T-cell (primary cell): ENCODE measurements at regions not wholly inside any gene's neighbourhood (a gene's known extent, or its start where the extent isn't known, plus 50 kb on each side); places are given as distances from the start of the nearest gene placed in this dataset.

Experiments
- ATAC-seq, 4 experiments: fragments of 200-7000 bp in 3 of 4; fragments of 150-1000 bp in 1 of 4; cut with Tn5 transposase; replicated peaks in 1 of 4; 1 replicate in 3 of 4; 2 replicates in 1 of 4; pipeline ENCODE4 v1.10.0; 2021; ENCODE audit warnings: moderate library complexity in 3 of 4, mild to moderate bottlenecking in 2 of 4, moderate number of reproducible peaks in 1 of 4
- CTCF ChIA-PET, 2 donors: fragments of 300-600 bp; sonication (Branson Sonifier 250); formaldehyde crosslinking; loops; one replicate each; lab custom pipeline; 2022; ENCODE audit warnings: antibody characterized with exemption in 2 of 2; lab: Charles Lee
- POLR2A ChIA-PET, 2 donors: fragments of 300-600 bp; sonication (Branson Sonifier 250); formaldehyde crosslinking; loops; one replicate each; lab custom pipeline; 2022; ENCODE audit warnings: antibody characterized with exemption in 2 of 2; lab: Charles Lee
- DNase-seq, 35 experiments: peaks; one replicate each; pipeline versions ENCODE4 v3.0.0 to v3.0.0-alpha.2; 2013 to 2023
- H3K27ac ChIP-seq: one replicate; pipeline ENCODE4 v1.5.1; 2013; ENCODE audit warnings: low read length
- H3K27me3 ChIP-seq, 2 experiments: replicated peaks in 1 of 2; 1 replicate in 1 of 2; 2 replicates in 1 of 2; pipeline versions ENCODE4 v1.6.1 to v1.7.0; 2013; ENCODE audit warnings: low read length in 1 of 2, mixed read lengths in 1 of 2; ENCODE audit not compliant: control insufficient read depth in 2 of 2, insufficient read depth in 2 of 2; ENCODE audit errors: extremely low read depth in 1 of 2
- H3K36me3 ChIP-seq, 2 donors: 1 replicate in 1 of 2; 2 replicates in 1 of 2; pipeline versions ENCODE4 v1.6.1 to v1.7.0; 2013; ENCODE audit warnings: low read length in 1 of 2; ENCODE audit not compliant: control insufficient read depth in 2 of 2, insufficient read depth in 1 of 2; ENCODE audit errors: extremely low read depth in 1 of 2
- H3K4me1 ChIP-seq, 2 experiments: 1 replicate in 1 of 2; 2 replicates in 1 of 2; pipeline versions ENCODE4 v1.6.1 to v1.7.0; 2013; ENCODE audit warnings: low read length in 2 of 2, mixed read lengths in 1 of 2; ENCODE audit not compliant: insufficient read depth in 2 of 2, control insufficient read depth in 1 of 2; ENCODE audit errors: extremely low read depth in 1 of 2
- H3K4me3 ChIP-seq, 2 donors: 1 replicate in 1 of 2; 2 replicates in 1 of 2; pipeline versions ENCODE4 v1.5.1 to v1.7.0; 2013; ENCODE audit warnings: mild to moderate bottlenecking in 2 of 2, low read length in 1 of 2, moderate library complexity in 1 of 2; ENCODE audit not compliant: control insufficient read depth in 1 of 2; ENCODE audit errors: extremely low read depth in 1 of 2
- H3K9me3 ChIP-seq: 2 replicates; pipeline ENCODE4 v1.7.0; 2013
- H3K27ac Mint-ChIP-seq, 2 donors: one replicate each; pipeline ENCODE4 v1.8.0; 2020 to 2021; ENCODE audit warnings: mild to moderate bottlenecking in 2 of 2, mixed read lengths in 2 of 2
- H3K27me3 Mint-ChIP-seq, 2 donors: one replicate each; pipeline ENCODE4 v1.8.0; 2021 to 2022; ENCODE audit warnings: mixed read lengths in 2 of 2
- H3K36me3 Mint-ChIP-seq: one replicate; pipeline ENCODE4 v1.8.0; 2021; ENCODE audit warnings: mixed read lengths
- H3K4me1 Mint-ChIP-seq, 3 donors: one replicate each; pipeline ENCODE4 v1.8.0; 2020 to 2022; ENCODE audit warnings: mixed read lengths in 3 of 3, mild to moderate bottlenecking in 1 of 3
- H3K4me3 Mint-ChIP-seq, 3 donors: one replicate each; pipeline ENCODE4 v1.8.0; 2020 to 2022; ENCODE audit warnings: mild to moderate bottlenecking in 3 of 3, mixed read lengths in 3 of 3, moderate library complexity in 3 of 3
- H3K9me3 Mint-ChIP-seq, 3 donors: one replicate each; pipeline ENCODE4 v1.8.0; 2020 to 2022; ENCODE audit warnings: mixed read lengths in 3 of 3
- WGBS: methylation state at CpG from one replicate; pipeline ENCODE4 v1.1.5; 2013; ENCODE audit warnings: missing lambda C conversion rate; ENCODE audit not compliant: insufficient coverage; 5-methylcytosine and 5-hydroxymethylcytosine counted together

DNA sequence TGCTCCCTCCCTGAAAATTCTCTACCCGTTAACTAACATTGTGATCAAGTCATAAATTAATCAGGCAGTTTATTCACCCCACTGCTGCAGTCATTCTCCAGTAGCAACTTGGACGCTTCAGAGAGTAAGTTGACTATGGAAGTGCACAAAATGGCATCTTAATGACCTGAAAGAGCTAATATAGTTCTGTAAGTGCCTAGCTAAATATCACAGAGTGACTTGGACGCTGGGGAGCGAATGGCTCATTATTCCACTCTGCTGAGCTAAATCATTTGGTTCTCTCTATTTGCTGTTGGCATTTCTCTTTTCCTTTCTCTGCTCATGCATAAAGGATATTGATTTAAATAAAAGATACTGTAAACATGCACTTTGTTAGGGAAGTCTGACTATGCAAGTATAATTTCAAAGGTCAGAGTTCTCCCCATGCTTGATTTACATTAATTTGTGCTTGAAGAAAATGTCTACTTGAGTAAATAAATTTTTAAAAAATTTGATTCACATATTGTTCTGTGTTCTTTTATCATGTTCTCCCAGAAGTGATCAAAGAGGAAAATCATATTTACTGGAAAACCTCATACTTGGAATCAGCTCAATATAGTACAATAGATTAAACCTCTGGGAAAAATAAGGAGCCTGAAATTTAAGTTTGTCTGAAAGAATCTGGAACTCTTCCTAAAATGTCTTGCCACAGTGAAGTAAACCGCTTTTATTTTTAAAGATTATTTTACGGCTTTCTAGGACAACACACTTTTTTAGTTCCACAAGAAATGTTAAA, 169.5 kb upstream of the HAPLN1 start:
- no CpG with 5 or more reads among the region's 6 CpGs for WGBS
- Histone ChIP-seq H3K4me3 (no peak overlapping the region), H3K9me3 (no peaks in the 10 kb centered on the region), H3K36me3 (no peaks in the 10 kb centered on the region), H3K27ac (no peak overlapping the region), H3K27me3 (no peaks in the 10 kb centered on the region), H3K4me1 (no peaks in the 10 kb centered on the region)
- ChIA-PET POLR2A (no interaction called here), CTCF (no interaction called here)
- Mint-ChIP-seq H3K9me3 (peaks cover 0 to under 1% (median 0%) of the 10 kb centered on the region in 3 donors), H3K4me1 (no peaks in the 10 kb centered on the region), H3K27ac (no peak overlapping the region), H3K36me3 (no peaks in the 10 kb centered on the region), H3K27me3 (no peaks in the 10 kb centered on the region), H3K4me3 (no peak overlapping the region)
- ATAC-seq (no peak), DNase-seq (no peak)

- Histone ChIP-seq H3K4me3 (no peak overlapping the region), H3K9me3 (no peaks in the 10 kb centered on the region), H3K27ac (no peak overlapping the region), H3K27me3 (no peaks in the 10 kb centered on the region), H3K36me3 (no peaks in the 10 kb centered on the region), H3K4me1 (no peaks in the 10 kb centered on the region)
- no peak overlapping the region for H3K4me3 Mint-ChIP-seq
- ChIA-PET POLR2A (interaction anchor here in 1 of 2 donors (0.6 kb wide), 1 partner anchor 1691 kb away, joined by 3 read pairs; no protein-coding TSS in a partner anchor), CTCF (no interaction called here)
- WGBS, result 96% methylated on average over 3 of the region's 8 CpGs
- H3K27ac Mint-ChIP-seq, result no peak overlapping the region
- peaks cover 0 to 1% (median 0%) of the 10 kb centered on the region in 3 donors for H3K9me3 Mint-ChIP-seq
- no peaks in the 10 kb centered on the region for H3K4me1 Mint-ChIP-seq
- no peaks in the 10 kb centered on the region for H3K27me3 Mint-ChIP-seq
- ATAC-seq (no peak), DNase-seq (no peak)
- H3K36me3 Mint-ChIP-seq, result no peaks in the 10 kb centered on the region
These were observed 157.5 kb upstream of the HAPLN1 start for GRCh38 chr5:83877911-83878706.

GRCh38 chr5:83871533-83872395, 151.1 kb upstream of the HAPLN1 start:
- 63% methylated on average over 3 of the region's 6 CpGs for WGBS
- POLR2A ChIA-PET, result no interaction called here
- no peaks in the 10 kb centered on the region for H3K36me3 Mint-ChIP-seq

DNA sequence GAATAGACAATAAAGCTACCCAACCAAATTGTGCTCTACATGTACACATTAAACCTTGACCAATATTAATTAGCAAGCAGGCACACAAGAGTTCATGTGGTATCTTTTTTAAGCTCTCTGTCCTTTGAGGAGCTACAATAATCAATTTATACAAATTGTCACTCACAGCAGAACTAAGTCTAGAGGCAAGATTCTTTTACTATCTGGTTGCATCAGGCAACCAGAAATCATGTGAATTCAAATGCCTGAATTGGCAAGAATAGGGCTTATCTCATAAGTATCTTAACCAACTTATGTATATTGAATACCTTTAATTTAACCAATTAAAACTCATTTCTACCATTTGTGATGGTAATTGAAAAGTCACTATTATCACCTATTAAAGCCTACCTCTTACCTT, 145.5 kb upstream of the HAPLN1 start:
- Histone ChIP-seq H3K36me3 (no peaks in the 10 kb centered on the region), H3K4me1 (no peaks in the 10 kb centered on the region), H3K9me3 (no peaks in the 10 kb centered on the region), H3K27me3 (no peaks in the 10 kb centered on the region), H3K27ac (no peak overlapping the region), H3K4me3 (no peak overlapping the region)
- POLR2A ChIA-PET, result no interaction called here
- ATAC-seq, result no peak
- Mint-ChIP-seq H3K27me3 (peaks cover 0 to 4% of the 10 kb centered on the region in 2 donors), H3K9me3 (peaks cover 0 to 7% (median 0%) of the 10 kb centered on the region in 3 donors), H3K4me1 (no peaks in the 10 kb centered on the region), H3K36me3 (no peaks in the 10 kb centered on the region), H3K27ac (no peak overlapping the region), H3K4me3 (no peak overlapping the region)
- no peak for DNase-seq
- CTCF ChIA-PET, result no interaction called here

More at GRCh38 chr5:83871533-83872395, 151.1 kb upstream of the HAPLN1 start:
- Histone ChIP-seq H3K4me3 (no peak overlapping the region), H3K27me3 (no peaks in the 10 kb centered on the region), H3K36me3 (no peaks in the 10 kb centered on the region), H3K27ac (no peak overlapping the region), H3K9me3 (no peaks in the 10 kb centered on the region), H3K4me1 (no peaks in the 10 kb centered on the region)
- ATAC-seq (no peak), DNase-seq (no peak)
- H3K9me3 Mint-ChIP-seq, result peaks cover 0 to 4% (median 0%) of the 10 kb centered on the region in 3 donors
- CTCF ChIA-PET, result no interaction called here
- H3K27ac Mint-ChIP-seq, result no peak overlapping the region
- peaks cover 0 to 2% of the 10 kb centered on the region in 2 donors for H3K27me3 Mint-ChIP-seq
- no peak overlapping the region for H3K4me3 Mint-ChIP-seq
- no peaks in the 10 kb centered on the region for H3K4me1 Mint-ChIP-seq

GRCh38 chr5:83865579-83865978, 144.9 kb upstream of the HAPLN1 start:
- H3K9me3 ChIP-seq, result no peaks in the 10 kb centered on the region
- Mint-ChIP-seq H3K4me3 (no peak overlapping the region), H3K36me3 (no peaks in the 10 kb centered on the region), H3K27ac (no peak overlapping the region), H3K9me3 (peaks cover 0 to 7% (median 0%) of the 10 kb centered on the region in 3 donors), H3K27me3 (peaks cover 0 to 4% of the 10 kb centered on the region in 2 donors), H3K4me1 (no peaks in the 10 kb centered on the region)
- H3K4me1 ChIP-seq, result no peaks in the 10 kb centered on the region
- ATAC-seq (no peak), DNase-seq (no peak)
- ChIA-PET POLR2A (no interaction called here), CTCF (no interaction called here)
- WGBS, result no CpG with 5 or more reads among the region's 1 CpG
- H3K27ac ChIP-seq, result no peak overlapping the region
- no peak overlapping the region for H3K4me3 ChIP-seq
- no peaks in the 10 kb centered on the region for H3K36me3 ChIP-seq
- no peaks in the 10 kb centered on the region for H3K27me3 ChIP-seq

GRCh38 chr5:83864652-83865051, 144.0 kb upstream of the HAPLN1 start:
- peaks cover 0 to 4% of the 10 kb centered on the region in 2 donors for H3K27me3 Mint-ChIP-seq
- H3K36me3 ChIP-seq, result no peaks in the 10 kb centered on the region
- POLR2A ChIA-PET, result no interaction called here
- WGBS, result no CpG with 5 or more reads among the region's 1 CpG
- H3K9me3 Mint-ChIP-seq, result peaks cover 0 to 7% (median 0%) of the 10 kb centered on the region in 3 donors
- H3K4me3 ChIP-seq, result no peak overlapping the region
- H3K27ac Mint-ChIP-seq, result no peak overlapping the region
- no peak for DNase-seq
- no peak overlapping the region for H3K27ac ChIP-seq
- H3K27me3 ChIP-seq, result no peaks in the 10 kb centered on the region
- no peaks in the 10 kb centered on the region for H3K9me3 ChIP-seq
- H3K4me3 Mint-ChIP-seq, result no peak overlapping the region
- CTCF ChIA-PET, result no interaction called here
- no peaks in the 10 kb centered on the region for H3K4me1 Mint-ChIP-seq
- no peaks in the 10 kb centered on the region for H3K36me3 Mint-ChIP-seq
- H3K4me1 ChIP-seq, result no peaks in the 10 kb centered on the region
- ATAC-seq, result no peak
